Glomerular visceral epithelial cell (primary cell): ENCODE measurements at regions not wholly inside any gene's neighbourhood (a gene's known extent, or its start where the extent isn't known, plus 50 kb on each side); places are given as distances from the start of the nearest gene placed in this dataset.
"Not testable (repeated sequence)": the region's sequence is repeated elsewhere in the genome, so short reads cannot be mapped to it uniquely, and the experiment has no call there.

Experiments used
- DNase-seq: peaks from one replicate; pipeline ENCODE4 v3.0.0-alpha.2; 2016; ENCODE audit errors: extremely low spot score

DNA sequence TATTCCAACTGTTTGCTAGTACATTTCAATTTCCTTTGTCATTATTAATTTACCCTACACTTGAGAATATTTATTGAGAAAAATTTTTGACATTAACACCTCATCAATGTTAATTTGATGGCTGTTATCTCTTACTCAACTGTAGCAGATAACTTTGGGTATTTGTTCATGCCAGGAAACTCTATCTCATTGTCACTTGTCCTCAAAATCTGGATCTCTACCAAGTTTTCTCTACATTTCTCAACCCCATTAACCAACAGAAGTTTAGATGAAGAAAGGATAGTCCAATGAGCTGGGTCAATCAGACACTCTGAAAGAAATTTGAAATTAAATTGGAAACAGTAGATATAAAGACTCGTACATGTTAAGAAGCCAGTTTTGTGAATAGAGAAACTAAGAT is 395.3 kb downstream of the TUSC1 start:
- no peak for DNase-seq

GRCh38 chr9:25261445-25261844 is 416.8 kb downstream of the TUSC1 start:
- DNase-seq, result no peak

DNA sequence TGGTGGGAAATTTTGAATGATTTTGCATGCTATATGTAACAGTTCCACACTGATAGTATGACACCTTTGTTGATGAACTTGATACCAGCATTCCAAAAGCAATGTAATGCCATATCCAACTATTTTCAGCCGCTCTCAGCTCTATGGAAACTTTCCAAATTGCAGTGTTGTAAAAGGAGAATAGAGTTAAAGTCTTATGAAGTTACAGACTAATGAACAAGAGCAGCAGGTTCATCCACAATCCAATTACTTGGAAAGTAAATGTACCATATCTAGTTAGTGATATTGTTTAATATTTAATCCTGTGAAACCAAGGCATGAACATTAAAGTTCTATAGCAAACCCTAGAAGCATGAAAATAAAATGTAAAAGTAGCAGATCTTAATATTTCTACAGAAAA is 418.2 kb downstream of the TUSC1 start:
- DNase-seq, result no peak

GRCh38 chr9:25255216-25255615 is 423.0 kb downstream of the TUSC1 start:
- no peak for DNase-seq

DNA sequence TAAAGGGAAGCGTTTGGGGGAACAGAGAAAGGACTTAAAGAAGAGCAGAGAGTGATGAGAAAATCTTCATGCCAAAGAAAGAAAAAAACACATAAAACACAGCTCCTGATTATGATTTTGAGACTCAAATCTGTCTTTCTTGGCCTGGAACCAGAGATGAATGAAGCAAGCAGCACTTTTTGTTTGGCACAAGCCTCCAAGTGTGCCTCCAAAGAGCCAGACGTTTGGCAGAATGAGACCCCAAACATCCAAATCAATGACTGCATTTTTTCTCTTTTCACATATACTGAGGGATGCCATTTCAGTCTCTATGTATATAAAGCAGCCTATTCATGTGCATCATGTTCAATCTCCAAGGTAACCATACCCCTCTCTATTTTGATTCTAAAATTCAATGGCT is 424.2 kb downstream of the TUSC1 start:
- DNase-seq, result no peak

DNA sequence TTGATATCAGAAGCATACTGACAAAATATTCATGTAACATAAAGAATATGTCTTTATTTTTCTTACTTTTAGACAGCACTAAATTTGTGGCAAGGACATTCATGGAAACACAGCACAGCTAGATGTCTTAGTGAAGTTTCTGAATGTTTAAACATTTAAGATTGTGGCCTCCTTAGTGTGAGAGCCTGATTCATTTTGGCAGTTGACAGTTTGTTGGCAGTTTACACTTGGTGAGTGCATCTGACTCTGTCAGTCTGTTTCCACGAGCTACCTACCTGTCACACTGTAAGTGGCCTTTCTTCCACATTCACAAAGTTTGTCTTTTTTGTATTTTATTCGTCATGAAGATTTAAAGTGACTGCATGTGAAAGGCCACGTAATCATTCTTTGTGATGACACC is 436.8 kb downstream of the TUSC1 start:
- no peak for DNase-seq

DNA sequence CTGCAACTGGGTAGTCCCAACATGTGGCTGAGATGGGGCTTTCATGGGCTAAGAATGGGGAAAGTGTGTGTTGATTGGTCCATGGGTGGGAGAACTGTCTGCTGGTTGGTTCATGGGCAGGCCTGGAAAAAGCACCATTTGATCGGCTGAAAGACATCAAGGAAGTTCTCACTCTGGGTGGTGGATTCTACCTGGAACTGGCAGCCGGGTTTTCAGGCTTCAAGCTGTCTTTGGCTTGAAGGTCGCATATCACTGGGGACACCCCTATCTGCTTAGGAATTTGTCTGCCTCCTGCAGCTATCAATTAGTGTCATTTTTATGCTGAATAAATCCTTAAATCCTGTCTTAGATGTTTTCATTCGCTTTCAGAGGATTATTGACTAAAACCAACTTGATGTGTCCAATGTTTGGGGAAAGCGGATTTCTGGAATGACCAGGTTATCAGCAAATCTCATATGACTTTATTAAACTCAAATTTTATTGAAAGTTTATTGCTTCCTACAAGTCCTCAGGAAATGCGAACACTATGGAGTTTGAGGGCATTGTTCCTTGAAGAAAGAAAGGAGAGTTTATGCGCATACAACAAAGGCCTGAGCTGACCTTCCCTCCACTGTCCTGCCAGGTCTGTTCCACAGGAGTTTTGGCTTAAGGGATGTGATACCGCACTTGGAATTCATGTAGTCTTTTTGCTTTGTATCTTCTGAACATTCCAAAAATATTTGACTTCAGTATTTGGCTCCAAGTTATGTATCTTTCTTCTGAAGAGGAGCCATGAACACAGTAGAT is 451.1 kb downstream of the TUSC1 start:
- DNase-seq, result no peak

DNA sequence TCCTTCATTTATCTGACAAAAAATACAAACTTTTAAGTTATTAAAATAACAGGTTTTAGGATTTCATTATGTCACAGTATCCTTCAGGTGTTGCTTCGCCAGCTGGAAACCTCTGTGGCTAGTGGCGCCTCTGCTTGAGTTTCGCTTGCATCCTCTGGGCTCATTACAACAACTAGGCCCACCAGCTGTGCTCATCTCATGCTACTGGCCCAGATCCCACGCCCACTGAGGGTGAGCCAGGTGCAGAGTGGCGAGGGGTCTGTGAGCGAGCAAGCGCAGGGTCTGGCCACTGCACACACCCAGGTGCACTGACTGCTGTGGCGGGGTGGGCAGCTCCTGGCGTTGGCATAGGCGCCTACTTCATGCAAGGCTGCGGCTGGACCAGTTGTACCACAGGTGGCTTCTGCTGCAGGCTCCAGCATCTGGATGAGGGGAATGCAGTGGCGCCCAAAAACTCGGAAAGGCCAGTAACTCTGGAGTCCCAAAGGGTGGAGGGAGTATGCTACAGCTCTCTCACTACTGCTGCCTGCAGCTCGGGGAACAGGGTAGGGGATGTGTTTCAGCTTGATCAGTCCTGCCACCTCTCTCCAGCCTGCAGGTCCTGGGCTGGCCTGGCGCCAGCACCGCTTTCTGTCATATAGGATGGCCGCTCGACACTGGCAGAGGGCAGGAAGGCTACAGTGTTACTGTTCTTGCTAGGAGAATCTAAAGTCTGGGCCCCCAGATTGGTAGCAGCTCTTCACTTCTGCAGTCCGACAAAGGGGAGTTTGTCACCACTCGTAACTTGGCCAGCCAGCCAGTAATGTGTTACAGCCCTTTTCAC is 452.1 kb downstream of the TUSC1 start:
- no peak for DNase-seq

DNA sequence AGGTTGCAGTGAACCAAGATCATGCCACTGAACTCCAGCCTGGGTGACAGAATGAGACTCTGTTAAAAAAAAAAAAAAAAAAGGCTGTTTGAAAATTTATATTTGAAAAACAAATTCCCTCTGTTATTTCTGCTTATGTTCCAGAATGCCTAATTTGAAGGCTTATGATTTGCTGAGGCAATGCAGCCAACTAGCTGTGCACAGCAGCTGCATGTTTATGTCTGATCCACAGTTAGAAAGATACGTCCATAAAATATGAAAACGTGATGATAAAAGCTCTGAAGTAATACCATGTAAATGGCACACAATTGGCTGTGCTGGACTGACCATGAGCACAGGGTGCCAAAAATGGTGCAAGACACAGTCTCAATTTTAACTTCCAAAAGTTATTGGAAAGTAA is 453.2 kb downstream of the TUSC1 start:
- DNase-seq, result no peak

- DNase-seq, result no peak
These were observed 453.9 kb downstream of the TUSC1 start for GRCh38 chr9:25224309-25224708.

GRCh38 chr9:25212361-25212760 is 465.9 kb downstream of the TUSC1 start:
- no peak for DNase-seq

- no peak for DNase-seq
These were observed 470.6 kb downstream of the TUSC1 start for GRCh38 chr9:25207402-25208195.

DNA sequence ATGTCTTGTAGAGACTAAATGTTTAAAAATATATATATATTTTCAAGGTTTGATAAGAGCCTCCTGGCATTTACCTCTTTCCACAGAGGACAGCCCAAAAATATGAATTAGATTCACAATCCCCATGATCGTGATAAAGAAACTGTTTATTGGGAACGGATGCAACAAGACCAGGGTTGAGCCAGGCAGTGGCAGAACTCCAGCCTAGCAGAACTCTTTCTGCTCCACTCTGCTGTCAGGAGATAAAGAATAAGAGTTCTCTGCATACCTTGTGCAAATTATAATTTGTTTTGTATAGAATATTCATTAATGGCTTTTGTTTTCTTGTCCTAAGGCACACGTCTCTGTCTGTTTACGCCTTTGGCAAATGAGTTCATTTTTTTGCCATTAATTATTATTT is 472.2 kb downstream of the TUSC1 start:
- DNase-seq, result no peak

- DNase-seq, result no peak
These were observed 473.0 kb downstream of the TUSC1 start for GRCh38 chr9:25205285-25205684.

DNA sequence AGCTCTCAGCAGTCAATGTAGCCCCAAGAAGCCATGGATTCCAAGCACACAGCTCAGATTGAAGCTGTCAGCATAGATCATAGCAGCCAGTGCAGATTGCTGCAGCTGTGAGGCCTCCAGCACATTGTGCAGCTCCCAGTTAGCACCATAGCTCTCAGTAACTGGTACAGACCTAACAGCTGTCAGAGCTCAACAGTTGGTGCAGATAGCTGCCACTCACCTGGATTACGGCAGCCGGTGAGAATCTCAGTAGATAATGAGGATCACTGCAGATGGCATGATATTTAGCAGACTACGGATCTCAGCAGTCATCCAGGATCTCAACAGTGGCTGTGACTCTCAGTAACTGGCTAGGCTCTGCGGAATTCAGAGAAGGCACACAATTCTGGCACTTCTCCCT is 500.4 kb downstream of the TUSC1 start:
- no peak for DNase-seq

DNA sequence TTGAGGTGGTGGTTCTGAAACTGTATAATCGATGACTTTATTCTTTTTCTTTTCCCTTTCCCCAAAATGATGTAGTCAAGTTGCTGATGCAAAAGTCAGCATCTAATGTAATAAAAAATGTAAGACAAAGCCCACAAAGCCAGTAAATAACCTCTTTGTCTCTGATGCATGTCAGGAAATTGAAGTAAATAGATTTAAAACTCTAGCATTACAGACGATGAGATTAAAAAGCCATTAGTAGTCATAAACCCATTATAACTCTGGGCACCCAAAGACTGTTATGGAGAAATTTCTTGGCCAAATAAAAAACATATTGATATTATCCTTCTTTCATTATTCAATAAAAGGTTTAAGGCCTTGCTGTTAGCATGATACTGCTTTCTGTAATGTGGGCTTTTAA is 548.7 kb downstream of the TUSC1 start:
- no peak for DNase-seq

- no peak for DNase-seq
These were observed 556.4 kb downstream of the TUSC1 start for GRCh38 chr9:25121811-25122210.

DNA sequence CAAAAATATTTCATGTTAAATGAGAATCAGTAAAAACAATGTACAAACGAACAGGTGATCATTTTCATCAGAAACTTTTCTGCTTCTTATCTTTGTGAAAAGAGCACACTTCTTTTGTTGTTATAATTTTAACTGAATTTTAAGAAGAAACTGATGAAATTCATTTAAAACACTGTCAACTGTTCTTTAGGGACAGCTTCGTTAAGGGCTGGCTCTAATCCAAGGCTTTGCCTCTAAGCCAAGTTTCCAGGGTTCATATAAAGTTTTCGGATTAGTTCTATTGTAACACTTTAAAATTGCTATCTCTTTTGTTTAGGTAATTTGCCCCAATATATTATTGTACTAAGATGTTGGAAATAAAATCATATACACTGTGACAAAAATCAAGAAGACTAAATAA is 559.2 kb downstream of the TUSC1 start:
- no peak for DNase-seq

DNA sequence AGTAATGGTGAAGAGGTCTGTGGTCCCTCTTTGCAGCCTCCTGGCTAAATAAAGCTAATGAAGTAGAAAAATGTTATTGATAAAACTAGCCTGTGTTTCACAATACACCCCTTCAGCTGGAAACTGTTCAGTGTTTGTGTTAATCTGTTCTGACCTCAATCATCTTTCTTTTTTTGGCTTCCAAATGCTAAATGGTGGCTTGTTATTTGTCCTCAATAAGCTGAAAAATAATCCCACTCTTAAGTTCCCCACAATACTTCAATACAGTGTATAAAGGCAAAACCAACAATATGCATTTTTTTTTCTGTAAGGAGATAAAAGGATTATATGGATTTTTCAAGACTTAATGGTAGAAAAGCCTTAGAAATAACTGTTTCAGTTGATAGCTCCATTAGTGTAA is 560.5 kb downstream of the TUSC1 start:
- no peak for DNase-seq

DNA sequence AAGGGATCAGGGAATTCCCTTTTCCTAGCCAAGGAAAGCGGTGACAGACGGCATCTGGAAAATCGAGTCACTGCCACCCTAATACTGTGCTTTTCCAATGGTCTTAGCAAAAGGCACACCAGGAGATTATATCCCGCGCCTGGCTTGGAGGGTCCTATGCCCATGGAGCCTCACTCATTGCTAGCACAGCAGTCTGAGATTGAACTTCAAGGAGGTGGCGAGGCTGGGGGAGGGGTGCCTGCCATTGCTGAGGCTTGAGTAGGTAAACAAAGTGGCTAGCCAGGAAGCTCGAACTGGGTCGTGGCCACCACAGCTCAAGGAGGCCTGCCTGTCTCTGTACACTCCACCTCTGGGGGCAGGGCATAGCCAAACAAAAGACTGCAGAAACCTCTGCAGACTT is 556.5 kb upstream of the IZUMO3 start:
- not testable (repeated sequence) for DNase-seq

DNA sequence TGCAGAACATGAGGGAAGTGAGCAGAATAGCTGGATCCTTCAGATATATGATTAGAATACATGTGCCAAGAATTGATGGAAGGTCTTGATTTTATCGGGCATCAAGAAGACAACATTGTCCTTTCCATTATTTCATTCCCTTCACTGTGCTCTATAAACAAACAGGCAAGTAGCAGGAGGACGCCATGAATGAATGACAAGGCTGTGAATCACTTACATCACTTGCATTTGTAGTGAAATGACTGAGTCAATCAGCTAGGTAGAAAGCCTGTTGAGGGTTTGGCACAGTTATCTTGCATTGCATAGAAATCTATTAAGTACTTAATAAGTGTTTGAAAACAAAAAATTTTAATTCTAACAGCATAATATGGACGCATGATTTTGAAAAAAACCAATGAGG is 548.8 kb upstream of the IZUMO3 start:
- no peak for DNase-seq

GRCh38 chr9:25078202-25078601 is 532.5 kb upstream of the IZUMO3 start:
- no peak for DNase-seq
